HL-60 (cell line): ENCODE measurements at regions not wholly inside any gene's neighbourhood (a gene's known extent, or its start where the extent isn't known, plus 50 kb on each side); places are given as distances from the start of the nearest gene placed in this dataset.

Source experiments
- DNase-seq, 2 experiments: peaks; one replicate each; pipeline ENCODE4 v3.0.0-alpha.2; 2010 to 2020; ENCODE audit warnings: low read depth in 1 of 2, low spot score in 1 of 2
- H3K27ac ChIP-seq: fragments of 250-450 bp; sonication (Bioruptor Pico); replicated peaks from 2 replicates; pipeline ENCODE4 v1.5.1; 2020; ENCODE audit warnings: mild to moderate bottlenecking, moderate library complexity
- H3K27me3 ChIP-seq: fragments of 250-450 bp; sonication (Bioruptor Pico); 2 replicates; pipeline ENCODE4 v1.5.1; 2021; ENCODE audit warnings: mild to moderate bottlenecking, moderate library complexity; ENCODE audit not compliant: insufficient read depth, poor library complexity, severe bottlenecking
- H3K4me3 ChIP-seq: replicated peaks from 2 replicates; pipeline ENCODE4 v1.5.1; 2011; ENCODE audit warnings: mild to moderate bottlenecking, control low read depth, low read length; ENCODE audit not compliant: insufficient read depth
- CTCF ChIP-seq: IDR thresholded peaks from one replicate; pipeline ENCODE4 v1.5.1; 2011; ENCODE audit warnings: low read length, control low read depth, inconsistent platforms; ENCODE audit not compliant: insufficient read depth
- GABPA ChIP-seq: IDR thresholded peaks from 2 replicates; pipeline ENCODE4 v1.6.1; 2012; ENCODE audit warnings: low read depth
- POLR2AphosphoS5 ChIP-seq: IDR thresholded peaks from 2 replicates; pipeline ENCODE4 v1.6.1; 2012; ENCODE audit warnings: low read depth
- REST ChIP-seq: IDR thresholded peaks from 2 replicates; pipeline ENCODE4 v1.6.1; 2012; ENCODE audit warnings: low read depth; ENCODE audit not compliant: insufficient replicate concordance
- SPI1 ChIP-seq: IDR thresholded peaks from 2 replicates; pipeline ENCODE4 v1.6.1; 2012; ENCODE audit warnings: low read depth, mild to moderate bottlenecking, borderline replicate concordance

DNA sequence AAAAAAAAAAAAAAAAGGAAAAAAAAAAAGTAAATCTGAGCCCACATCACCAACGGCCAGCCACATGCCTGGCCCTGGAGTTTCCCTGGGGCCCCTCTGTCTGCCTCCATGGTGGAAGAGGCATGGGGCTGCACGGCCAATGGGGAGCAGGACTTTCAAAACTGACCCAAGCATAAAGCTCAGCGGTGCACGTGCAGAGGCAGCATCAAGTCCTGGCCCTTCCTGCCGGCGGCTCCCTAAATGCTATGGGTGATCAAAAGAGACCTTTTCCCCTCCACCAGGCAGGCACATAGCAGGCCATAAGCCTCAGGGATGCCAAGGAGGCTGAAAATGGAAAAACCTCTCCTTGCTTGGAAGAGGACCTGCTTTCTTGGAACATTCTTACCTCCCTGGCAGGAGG, 94.3 kb downstream of the OAT start:
- DNase-seq: no peak
- no peak overlapping the region for H3K27ac ChIP-seq
- no peak for TF ChIP-seq GABPA
- no peak for TF ChIP-seq SPI1
- TF ChIP-seq CTCF: no peak
- no peak for TF ChIP-seq POLR2AphosphoS5
- TF ChIP-seq REST: no peak
- H3K27me3 ChIP-seq: no peaks in the 10 kb centered on the region
- H3K4me3 ChIP-seq: no peak overlapping the region

- Histone ChIP-seq H3K27me3 (no peaks in the 10 kb centered on the region), H3K27ac (no peak overlapping the region), H3K4me3 (no peak overlapping the region)
- TF ChIP-seq POLR2AphosphoS5 (no peak), REST (no peak), GABPA (no peak), CTCF (no peak), SPI1 (no peak)
- DNase-seq: no peak
Observed at GRCh38 chr10:124323806-124324205, 94.9 kb downstream of the OAT start.

DNA sequence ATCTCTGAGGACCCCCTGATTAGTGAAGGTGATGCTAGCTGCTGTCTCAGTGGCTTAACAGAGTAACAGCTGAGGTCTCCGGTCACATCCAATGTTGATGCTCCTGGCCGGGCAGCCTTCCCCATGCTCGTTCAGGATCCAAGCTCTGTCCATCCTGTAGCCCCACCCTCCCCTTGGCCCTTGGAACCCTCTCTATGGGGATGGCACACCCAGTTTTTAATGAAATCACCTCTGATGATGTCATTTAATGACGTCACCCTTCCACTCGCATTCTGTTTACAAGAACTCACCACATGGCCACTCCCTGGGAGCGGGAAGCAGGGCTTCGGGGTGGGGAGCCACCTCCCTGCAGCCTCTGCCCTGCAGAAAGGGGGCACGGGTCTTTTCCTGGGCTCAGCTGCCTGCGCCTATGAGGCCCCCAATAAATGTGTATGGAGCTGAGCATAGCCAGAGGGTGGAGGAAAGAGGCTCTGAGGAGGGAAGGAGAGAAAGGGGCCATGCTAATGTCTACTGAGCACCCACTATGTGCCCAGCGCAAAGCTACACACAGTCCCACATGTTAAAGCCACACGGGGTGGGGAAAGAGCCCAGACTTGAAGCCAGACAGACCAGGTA, 95.5 kb downstream of the OAT start:
- no peak for DNase-seq
- no peak overlapping the region for H3K4me3 ChIP-seq
- TF ChIP-seq SPI1: no peak
- TF ChIP-seq REST: no peak
- TF ChIP-seq CTCF: no peak
- TF ChIP-seq GABPA: no peak
- no peak for TF ChIP-seq POLR2AphosphoS5
- H3K27me3 ChIP-seq: no peaks in the 10 kb centered on the region
- no peak overlapping the region for H3K27ac ChIP-seq
